ENCODE measurements at regions not wholly inside any gene's neighbourhood (a gene's known extent, or its start where the extent isn't known, plus 50 kb on each side); places are given as distances from the start of the nearest gene placed in this dataset.

GRCh38 chr7:68488341-68489060 lies 1109.8 kb upstream of the AUTS2 start:
- H3K27ac ChIP-seq = no peak overlapping the region
- DNase-seq = no peak
- no peaks in the 10 kb centered on the region for H3K27me3 ChIP-seq (replicated peaks)
- TF ChIP-seq CTCF (IDR thresholded peaks at IDR 0.05; ENCODE audit: low read depth, low read length, missing control alignments) = no peak
- H3K4me3 ChIP-seq (ENCODE audit: low read depth, low read length) = no peak overlapping the region
- no peaks in the 10 kb centered on the region for H3K36me3 ChIP-seq (replicated peaks)
- in situ Hi-C loops (cut with HindIII; ENCODE audit: low pct_ligation_motif_present, low sequenced_read_pairs) = no loop called here

- Histone ChIP-seq H3K27me3 (replicated peaks) (no peaks in the 10 kb centered on the region), H3K27ac (no peak overlapping the region), H3K36me3 (replicated peaks) (no peaks in the 10 kb centered on the region), H3K4me3 (ENCODE audit: low read depth, low read length) (no peak overlapping the region)
- DNase-seq = no peak
- no peak for TF ChIP-seq CTCF (IDR thresholded peaks at IDR 0.05; ENCODE audit: low read depth, low read length, missing control alignments)
- in situ Hi-C loops (cut with HindIII; ENCODE audit: low pct_ligation_motif_present, low sequenced_read_pairs) = no loop called here
Measured at GRCh38 chr7:68491523-68492358, 1106.5 kb upstream of the AUTS2 start.

- Histone ChIP-seq H3K27ac (no peak overlapping the region), H3K27me3 (replicated peaks) (no peaks in the 10 kb centered on the region), H3K4me3 (ENCODE audit: low read depth, low read length) (no peak overlapping the region), H3K36me3 (replicated peaks) (no peaks in the 10 kb centered on the region)
- DNase-seq = no peak
- in situ Hi-C loops (cut with HindIII; ENCODE audit: low pct_ligation_motif_present, low sequenced_read_pairs) = no loop called here
- no peak for TF ChIP-seq CTCF (IDR thresholded peaks at IDR 0.05; ENCODE audit: low read depth, low read length, missing control alignments)
Measured at GRCh38 chr7:68492359-68492690, 1106.0 kb upstream of the AUTS2 start.

GRCh38 chr7:68503400-68503799 lies 1094.9 kb upstream of the AUTS2 start:
- DNase-seq = no peak
- Histone ChIP-seq H3K27me3 (replicated peaks) (no peaks in the 10 kb centered on the region), H3K4me3 (ENCODE audit: low read depth, low read length) (no peak overlapping the region), H3K36me3 (replicated peaks) (no peaks in the 10 kb centered on the region), H3K27ac (no peak overlapping the region)
- TF ChIP-seq CTCF (IDR thresholded peaks at IDR 0.05; ENCODE audit: low read depth, low read length, missing control alignments) = no peak
- in situ Hi-C loops (cut with HindIII; ENCODE audit: low pct_ligation_motif_present, low sequenced_read_pairs) = no loop called here

- Histone ChIP-seq H3K27ac (no peak overlapping the region), H3K4me3 (ENCODE audit: low read depth, low read length) (no peak overlapping the region), H3K36me3 (replicated peaks) (no peaks in the 10 kb centered on the region), H3K27me3 (replicated peaks) (no peaks in the 10 kb centered on the region)
- no peak for DNase-seq
- TF ChIP-seq CTCF (IDR thresholded peaks at IDR 0.05; ENCODE audit: low read depth, low read length, missing control alignments) = no peak
- in situ Hi-C loops (cut with HindIII; ENCODE audit: low pct_ligation_motif_present, low sequenced_read_pairs) = no loop called here
Measured at GRCh38 chr7:68504716-68505115, 1093.6 kb upstream of the AUTS2 start.
